GM12878 (cell line): ENCODE measurements at regions not wholly inside any gene's neighbourhood (a gene's known extent, or its start where the extent isn't known, plus 50 kb on each side); places are given as distances from the start of the nearest gene placed in this dataset. TPM values are rescaled to one million over a fixed set of nuclear protein-coding genes. Genes with fewer than 3 reads are reported as not detected.

Source experiments
- small RNA-seq: library from RNA; depleted of rRNA; stranded (forward); fragments of <200 nt; gene quantifications from one replicate; pipeline ENCODE3, GENCODE V24; 2014

Small RNA genes in the stretch of these regions (small RNA-seq; reads per million reads assigned to genes)
- not detected for gene RN7SL35P
- gene SNRPBP1 = not detected
